ENCODE measurements at regions not wholly inside any gene's neighbourhood (a gene's known extent, or its start where the extent isn't known, plus 50 kb on each side); places are given as distances from the start of the nearest gene placed in this dataset.

DNA sequence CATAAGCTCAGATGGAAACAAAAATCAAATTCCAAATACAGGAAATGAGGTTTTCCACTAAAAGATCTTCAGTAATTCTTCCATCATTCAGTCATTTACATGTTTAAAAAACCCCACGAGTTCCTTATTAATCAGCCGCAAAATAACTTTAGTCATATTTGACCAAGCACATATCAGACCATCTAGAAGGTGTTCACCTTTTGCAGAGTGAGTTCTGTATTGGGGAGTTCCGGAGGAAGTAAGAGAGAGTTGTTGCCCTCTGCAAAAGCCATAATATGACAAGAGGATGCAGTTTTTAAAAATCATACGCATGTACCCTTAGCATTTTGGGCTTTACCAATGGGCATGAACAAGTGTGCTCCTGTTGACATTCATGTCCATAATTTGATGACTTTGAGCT is 61.6 kb downstream of the CCR1 start:
- TF ChIP-seq, protein P1, sequence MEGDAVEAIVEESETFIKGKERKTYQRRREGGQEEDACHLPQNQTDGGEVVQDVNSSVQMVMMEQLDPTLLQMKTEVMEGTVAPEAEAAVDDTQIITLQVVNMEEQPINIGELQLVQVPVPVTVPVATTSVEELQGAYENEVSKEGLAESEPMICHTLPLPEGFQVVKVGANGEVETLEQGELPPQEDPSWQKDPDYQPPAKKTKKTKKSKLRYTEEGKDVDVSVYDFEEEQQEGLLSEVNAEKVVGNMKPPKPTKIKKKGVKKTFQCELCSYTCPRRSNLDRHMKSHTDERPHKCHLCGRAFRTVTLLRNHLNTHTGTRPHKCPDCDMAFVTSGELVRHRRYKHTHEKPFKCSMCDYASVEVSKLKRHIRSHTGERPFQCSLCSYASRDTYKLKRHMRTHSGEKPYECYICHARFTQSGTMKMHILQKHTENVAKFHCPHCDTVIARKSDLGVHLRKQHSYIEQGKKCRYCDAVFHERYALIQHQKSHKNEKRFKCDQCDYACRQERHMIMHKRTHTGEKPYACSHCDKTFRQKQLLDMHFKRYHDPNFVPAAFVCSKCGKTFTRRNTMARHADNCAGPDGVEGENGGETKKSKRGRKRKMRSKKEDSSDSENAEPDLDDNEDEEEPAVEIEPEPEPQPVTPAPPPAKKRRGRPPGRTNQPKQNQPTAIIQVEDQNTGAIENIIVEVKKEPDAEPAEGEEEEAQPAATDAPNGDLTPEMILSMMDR (IDR thresholded peaks at IDR 0.05; ENCODE audit: low read depth, low read length, poor library complexity, severe bottlenecking): no peak
- no peak for TF ChIP-seq EZH2phosphoT487 (IDR thresholded peaks at IDR 0.05; ENCODE audit: borderline replicate concordance, low read length)
